Heart left ventricle (tissue), 16 donors: ENCODE measurements at regions not wholly inside any gene's neighbourhood (a gene's known extent, or its start where the extent isn't known, plus 50 kb on each side); places are given as distances from the start of the nearest gene placed in this dataset.

Source experiments
- ATAC-seq, 4 donors: fragments of 200-7000 bp; cut with Tn5 transposase; one replicate each; pipeline ENCODE4 v1.9.1; 2020 to 2022; ENCODE audit warnings: moderate library complexity in 4 of 4, mild to moderate bottlenecking in 3 of 4, moderate number of reproducible peaks in 1 of 4
- DNase-seq, 5 donors: peaks; one replicate each; pipeline ENCODE4 v3.0.0-alpha.2; 2020
- H3K27ac ChIP-seq, 12 donors: fragments of 200-600 bp; sonication (generic) in 4 of 12; one replicate each; pipeline versions ENCODE4 v1.5.0 to v1.8.0; 2016 to 2022; ENCODE audit warnings: mild to moderate bottlenecking in 2 of 12
- H3K27me3 ChIP-seq, 9 donors: fragments of 200-600 bp; sonication (generic) in 2 of 9; one replicate each; pipeline versions ENCODE4 v1.5.1 to v1.8.0; 2016 to 2022; ENCODE audit warnings: mild to moderate bottlenecking in 3 of 9
- H3K36me3 ChIP-seq, 9 donors: fragments of 200-600 bp; sonication (generic) in 2 of 9; one replicate each; pipeline versions ENCODE4 v1.5.0 to v1.8.0; 2018 to 2022; ENCODE audit warnings: mild to moderate bottlenecking in 2 of 9
- H3K4me1 ChIP-seq, 12 donors: fragments of 200-600 bp; sonication (generic) in 4 of 12; one replicate each; pipeline versions ENCODE4 v1.5.0 to v1.8.0; 2016 to 2022; ENCODE audit warnings: mild to moderate bottlenecking in 3 of 12
- H3K4me3 ChIP-seq, 12 donors: fragments of 200-600 bp; sonication (generic) in 4 of 12; one replicate each; pipeline versions ENCODE4 v1.5.0 to v1.8.0; 2017 to 2022; ENCODE audit warnings: mild to moderate bottlenecking in 9 of 12, moderate library complexity in 4 of 12
- H3K9me3 ChIP-seq, 12 donors: fragments of 200-600 bp; sonication (generic) in 4 of 12; one replicate each; pipeline versions ENCODE4 v1.5.0 to v1.8.0; 2016 to 2022; ENCODE audit warnings: mild to moderate bottlenecking in 1 of 12
- CTCF ChIP-seq, 12 donors: fragments of 200-600 bp; sonication (generic) in 4 of 12; IDR thresholded peaks; one replicate each; pipeline versions ENCODE4 v1.5.0 to v1.8.0; 2018 to 2022; ENCODE audit warnings: antibody characterized with exemption in 12 of 12, mild to moderate bottlenecking in 5 of 12
- POLR2A ChIP-seq, 2 donors: fragments of 450-650 bp; IDR thresholded peaks; one replicate each; pipeline ENCODE4 v1.6.1; 2017; ENCODE audit warnings: antibody characterized with exemption in 2 of 2, mild to moderate bottlenecking in 2 of 2, moderate library complexity in 2 of 2
- WGBS, 4 donors: extraction: QIAGEN DNeasy Blood & Tissue Kit in 2 of 4; methylation state at CpG; one replicate each; pipeline versions ENCODE4 v1.1.5 to v1.1.7; 2013 to 2018; 5-methylcytosine and 5-hydroxymethylcytosine counted together
- intact Hi-C, 10 donors: fragments of 100-400 bp; cut with DNase I; formaldehyde crosslinking; loops; one replicate each; pipeline versions ENCODE4 v1.11.1 to v1.14.2; 2022
- donor health status: ischemic (EF 13 %, LVEDD 7.1; RV severe dilation, severe dysfunction).
- donor health status: healthy with polysubstance abuse.
- donor health status: DM: no; HTN: yes; CAD: no.
- donor health status: DM: no; HTN: no; CAD: no.
- donor health status: ischemic (EF 25% LVEDD 6.9; RV normal size, moderate dysfunction).
- donor health status: ischemic (EF 25% LVEDD 5.7; RV mildly dilated, moderate dysfunction).
- donor health status: healthy.
- donor health status: DM: yes; HTN: yes; CAD: no.
- donor health status: ischemic (EF 35%, LVEDD 5.7; RV mildly dilated, moderate dysfunction).
- donor health status: nonischemic (EF 11% LVEDD 7.7; RV severe dilation, severe dysfunction).
- donor health status: DM: yes; HTN: yes; CAD: no.
- donor health status: PGD.
- donor health status: ischemic (EF 29% LVEDD 5.4; RV normal size, mild dysfunction).
- donor health status: nonischemic (EF 23%, LVEDD 6.1; RV moderate dilation, normal function).

GRCh38 chr3:25018909-25019308 lies 409.2 kb upstream of the RARB start:
- no peak for TF ChIP-seq CTCF (IDR thresholded peaks at IDR 0.05)
- no peak for TF ChIP-seq POLR2A (IDR thresholded peaks at IDR 0.05)
- DNase-seq (no peak), ATAC-seq (no peak)
- Histone ChIP-seq H3K4me3 (no peak overlapping the region), H3K4me1 (no peaks in the 10 kb centered on the region), H3K27me3 (no peaks in the 10 kb centered on the region), H3K9me3 (no peaks in the 10 kb centered on the region), H3K36me3 (no peaks in the 10 kb centered on the region), H3K27ac (no peak overlapping the region)
- intact Hi-C loops, result no loop called here

- ATAC-seq, result no peak
Measured at GRCh38 chr3:25019506-25019905, 408.6 kb upstream of the RARB start.

GRCh38 chr3:25021816-25022215 lies 406.2 kb upstream of the RARB start:
- Histone ChIP-seq H3K4me3 (no peak overlapping the region), H3K9me3 (no peaks in the 10 kb centered on the region), H3K27ac (no peak overlapping the region), H3K36me3 (no peaks in the 10 kb centered on the region), H3K4me1 (no peaks in the 10 kb centered on the region), H3K27me3 (no peaks in the 10 kb centered on the region)
- TF ChIP-seq POLR2A (IDR thresholded peaks at IDR 0.05) (no peak), CTCF (IDR thresholded peaks at IDR 0.05) (peak; percentile 33 to 69 (median 60))
- WGBS, 4 donors, result 82 to 91% (median 82%) methylated on average over 3 of the region's 3 CpGs
- intact Hi-C loops, result loop anchor here in 8 of 10 donors (5.0 to 10.0 kb wide), 4 partner anchors 247 to 573 kb away; partner anchors contain the start of gene RARB (in 1 of the 8)
- no peak for DNase-seq
- ATAC-seq, result peak in 1 of 4 donors; percentile 61

More at GRCh38 chr3:25019506-25019905, 408.6 kb upstream of the RARB start:
- Histone ChIP-seq H3K27me3 (no peaks in the 10 kb centered on the region), H3K36me3 (no peaks in the 10 kb centered on the region), H3K4me1 (no peaks in the 10 kb centered on the region), H3K9me3 (no peaks in the 10 kb centered on the region), H3K4me3 (no peak overlapping the region), H3K27ac (no peak overlapping the region)
- intact Hi-C loops, result no loop called here
- 71 to 84% (median 81%) methylated on average over 2 of the region's 2 CpGs for WGBS, 4 donors
- TF ChIP-seq CTCF (IDR thresholded peaks at IDR 0.05) (no peak), POLR2A (IDR thresholded peaks at IDR 0.05) (no peak)
- no peak for DNase-seq

- Histone ChIP-seq H3K4me3 (no peak overlapping the region), H3K4me1 (no peaks in the 10 kb centered on the region), H3K27me3 (no peaks in the 10 kb centered on the region), H3K36me3 (no peaks in the 10 kb centered on the region), H3K27ac (no peak overlapping the region), H3K9me3 (no peaks in the 10 kb centered on the region)
- TF ChIP-seq POLR2A (IDR thresholded peaks at IDR 0.05), result no peak
- TF ChIP-seq CTCF (IDR thresholded peaks at IDR 0.05), result no peak
- WGBS, 4 donors, result 92 to 97% (median 95%) methylated on average over 2 of the region's 2 CpGs
- intact Hi-C loops, result loop anchor here in 8 of 10 donors (5.0 to 10.0 kb wide), 4 partner anchors 249 to 571 kb away; partner anchors contain the start of gene RARB (in 1 of the 8)
- DNase-seq (no peak), ATAC-seq (no peak)
Measured at GRCh38 chr3:25023876-25024275, 404.2 kb upstream of the RARB start.
